ENCODE measurements at regions not wholly inside any gene's neighbourhood (a gene's known extent, or its start where the extent isn't known, plus 50 kb on each side); places are given as distances from the start of the nearest gene placed in this dataset.
A peak's percentile ranks its signal among the peaks of the same experiment; 100 is the strongest.

- peak; percentile 87 for ATAC-seq
- no peak for TF ChIP-seq TCF4 (CRISPR knock-in tag; IDR thresholded peaks at IDR 0.05; ENCODE audit: borderline replicate concordance)
- TF ChIP-seq ZNF70 (CRISPR knock-in tag; IDR thresholded peaks at IDR 0.05), result no peak
- TF ChIP-seq ESRRG (CRISPR knock-in tag; IDR thresholded peaks at IDR 0.05), result no peak
- no peak for TF ChIP-seq CSRNP3 (CRISPR knock-in tag; IDR thresholded peaks at IDR 0.05)
- no peak for TF ChIP-seq OSR1 (CRISPR knock-in tag; IDR thresholded peaks at IDR 0.05)
- no peak for TF ChIP-seq ZC3H10 (CRISPR knock-in tag; IDR thresholded peaks at IDR 0.05)
- TF ChIP-seq, protein P1, sequence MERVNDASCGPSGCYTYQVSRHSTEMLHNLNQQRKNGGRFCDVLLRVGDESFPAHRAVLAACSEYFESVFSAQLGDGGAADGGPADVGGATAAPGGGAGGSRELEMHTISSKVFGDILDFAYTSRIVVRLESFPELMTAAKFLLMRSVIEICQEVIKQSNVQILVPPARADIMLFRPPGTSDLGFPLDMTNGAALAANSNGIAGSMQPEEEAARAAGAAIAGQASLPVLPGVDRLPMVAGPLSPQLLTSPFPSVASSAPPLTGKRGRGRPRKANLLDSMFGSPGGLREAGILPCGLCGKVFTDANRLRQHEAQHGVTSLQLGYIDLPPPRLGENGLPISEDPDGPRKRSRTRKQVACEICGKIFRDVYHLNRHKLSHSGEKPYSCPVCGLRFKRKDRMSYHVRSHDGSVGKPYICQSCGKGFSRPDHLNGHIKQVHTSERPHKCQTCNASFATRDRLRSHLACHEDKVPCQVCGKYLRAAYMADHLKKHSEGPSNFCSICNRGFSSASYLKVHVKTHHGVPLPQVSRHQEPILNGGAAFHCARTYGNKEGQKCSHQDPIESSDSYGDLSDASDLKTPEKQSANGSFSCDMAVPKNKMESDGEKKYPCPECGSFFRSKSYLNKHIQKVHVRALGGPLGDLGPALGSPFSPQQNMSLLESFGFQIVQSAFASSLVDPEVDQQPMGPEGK (CRISPR knock-in tag; IDR thresholded peaks at IDR 0.05; ENCODE audit: borderline replicate concordance), result no peak
- no peak for TF ChIP-seq ZFP30 (CRISPR knock-in tag; IDR thresholded peaks at IDR 0.05)
- no peak for TF ChIP-seq CREB5 (CRISPR knock-in tag; IDR thresholded peaks at IDR 0.05; ENCODE audit: low read depth)
- TF ChIP-seq ISL1 (CRISPR knock-in tag; IDR thresholded peaks at IDR 0.05), result no peak
- no peak for TF ChIP-seq SNAI2 (CRISPR knock-in tag; IDR thresholded peaks at IDR 0.05)
- no peak for TF ChIP-seq TOX (CRISPR knock-in tag; IDR thresholded peaks at IDR 0.05; ENCODE audit: borderline replicate concordance)
- no peak for TF ChIP-seq ARNTL (CRISPR knock-in tag; IDR thresholded peaks at IDR 0.05; ENCODE audit: borderline replicate concordance, low read depth)
- TF ChIP-seq RARB (CRISPR knock-in tag; IDR thresholded peaks at IDR 0.05), result no peak
- TF ChIP-seq CSDC2 (CRISPR knock-in tag; IDR thresholded peaks at IDR 0.05), result no peak
- no peak for TF ChIP-seq BACH2 (CRISPR knock-in tag; IDR thresholded peaks at IDR 0.05; ENCODE audit: borderline replicate concordance)
- no peak for TF ChIP-seq ZFP3 (CRISPR knock-in tag; IDR thresholded peaks at IDR 0.05)
- TF ChIP-seq POU6F1 (CRISPR knock-in tag; IDR thresholded peaks at IDR 0.05; ENCODE audit: borderline replicate concordance, low read depth), result no peak
- no peak for TF ChIP-seq GLIS3 (CRISPR knock-in tag; IDR thresholded peaks at IDR 0.05)
- TF ChIP-seq, protein P2, sequence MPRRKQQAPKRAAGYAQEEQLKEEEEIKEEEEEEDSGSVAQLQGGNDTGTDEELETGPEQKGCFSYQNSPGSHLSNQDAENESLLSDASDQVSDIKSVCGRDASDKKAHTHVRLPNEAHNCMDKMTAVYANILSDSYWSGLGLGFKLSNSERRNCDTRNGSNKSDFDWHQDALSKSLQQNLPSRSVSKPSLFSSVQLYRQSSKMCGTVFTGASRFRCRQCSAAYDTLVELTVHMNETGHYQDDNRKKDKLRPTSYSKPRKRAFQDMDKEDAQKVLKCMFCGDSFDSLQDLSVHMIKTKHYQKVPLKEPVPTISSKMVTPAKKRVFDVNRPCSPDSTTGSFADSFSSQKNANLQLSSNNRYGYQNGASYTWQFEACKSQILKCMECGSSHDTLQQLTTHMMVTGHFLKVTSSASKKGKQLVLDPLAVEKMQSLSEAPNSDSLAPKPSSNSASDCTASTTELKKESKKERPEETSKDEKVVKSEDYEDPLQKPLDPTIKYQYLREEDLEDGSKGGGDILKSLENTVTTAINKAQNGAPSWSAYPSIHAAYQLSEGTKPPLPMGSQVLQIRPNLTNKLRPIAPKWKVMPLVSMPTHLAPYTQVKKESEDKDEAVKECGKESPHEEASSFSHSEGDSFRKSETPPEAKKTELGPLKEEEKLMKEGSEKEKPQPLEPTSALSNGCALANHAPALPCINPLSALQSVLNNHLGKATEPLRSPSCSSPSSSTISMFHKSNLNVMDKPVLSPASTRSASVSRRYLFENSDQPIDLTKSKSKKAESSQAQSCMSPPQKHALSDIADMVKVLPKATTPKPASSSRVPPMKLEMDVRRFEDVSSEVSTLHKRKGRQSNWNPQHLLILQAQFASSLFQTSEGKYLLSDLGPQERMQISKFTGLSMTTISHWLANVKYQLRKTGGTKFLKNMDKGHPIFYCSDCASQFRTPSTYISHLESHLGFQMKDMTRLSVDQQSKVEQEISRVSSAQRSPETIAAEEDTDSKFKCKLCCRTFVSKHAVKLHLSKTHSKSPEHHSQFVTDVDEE (CRISPR knock-in tag; IDR thresholded peaks at IDR 0.05), result no peak
These were observed 50.9 kb upstream of the BICDL1 start for GRCh38 chr12:119938049-119938667.

Data from SK-N-SH treated with all-trans-retinoic acid at 6 μM for 48 hours (cell line).